GM18519 (cell line): ENCODE measurements at regions not wholly inside any gene's neighbourhood (a gene's known extent, or its start where the extent isn't known, plus 50 kb on each side); places are given as distances from the start of the nearest gene placed in this dataset.

Source experiments
- ATAC-seq: cut with Tn5 transposase; IDR thresholded peaks from one replicate; pipeline ENCODE4 v1.9.1; 2021; ENCODE audit warnings: mild to moderate bottlenecking, moderate library complexity; ENCODE audit not compliant: unreplicated experiment, low FRiP score

GRCh38 chr3:94256888-94257813 is 194.3 kb downstream of the NSUN3 start:
- ATAC-seq: no peak

GRCh38 chr3:94258851-94259250 is 196.0 kb downstream of the NSUN3 start:
- no peak for ATAC-seq

- ATAC-seq: no peak
These were observed 196.4 kb downstream of the NSUN3 start for GRCh38 chr3:94259291-94259690.

GRCh38 chr3:94269763-94270162 is 206.9 kb downstream of the NSUN3 start:
- no peak for ATAC-seq

GRCh38 chr3:94272016-94272415 is 209.2 kb downstream of the NSUN3 start:
- no peak for ATAC-seq

GRCh38 chr3:94280958-94281357 is 218.1 kb downstream of the NSUN3 start:
- no peak for ATAC-seq

GRCh38 chr3:94285872-94286271 is 223.0 kb downstream of the NSUN3 start:
- no peak for ATAC-seq

- no peak for ATAC-seq
These were observed 228.8 kb downstream of the NSUN3 start for GRCh38 chr3:94291686-94292085.

- ATAC-seq: no peak
These were observed 229.3 kb downstream of the NSUN3 start for GRCh38 chr3:94292151-94292550.

GRCh38 chr3:94293793-94294195 is 230.9 kb downstream of the NSUN3 start:
- ATAC-seq: no peak

- no peak for ATAC-seq
These were observed 231.9 kb downstream of the NSUN3 start for GRCh38 chr3:94294806-94295205.

- no peak for ATAC-seq
These were observed 236.9 kb downstream of the NSUN3 start for GRCh38 chr3:94299716-94300115.

- ATAC-seq: no peak
These were observed 238.5 kb downstream of the NSUN3 start for GRCh38 chr3:94301366-94301765.

- no peak for ATAC-seq
These were observed 240.4 kb downstream of the NSUN3 start for GRCh38 chr3:94303266-94303665.

GRCh38 chr3:94303897-94304296 is 241.0 kb downstream of the NSUN3 start:
- ATAC-seq: no peak

GRCh38 chr3:94304954-94305353 is 242.1 kb downstream of the NSUN3 start:
- no peak for ATAC-seq

GRCh38 chr3:94305835-94306611 is 243.2 kb downstream of the NSUN3 start:
- no peak for ATAC-seq

GRCh38 chr3:94307588-94307987 is 244.7 kb downstream of the NSUN3 start:
- no peak for ATAC-seq

- ATAC-seq: no peak
These were observed 245.9 kb downstream of the NSUN3 start for GRCh38 chr3:94308767-94309166.

- ATAC-seq: no peak
These were observed 247.7 kb downstream of the NSUN3 start for GRCh38 chr3:94310341-94311135.

- no peak for ATAC-seq
These were observed 248.8 kb downstream of the NSUN3 start for GRCh38 chr3:94311651-94312050.
